ENCODE measurements at regions not wholly inside any gene's neighbourhood (a gene's known extent, or its start where the extent isn't known, plus 50 kb on each side); places are given as distances from the start of the nearest gene placed in this dataset.

DNA sequence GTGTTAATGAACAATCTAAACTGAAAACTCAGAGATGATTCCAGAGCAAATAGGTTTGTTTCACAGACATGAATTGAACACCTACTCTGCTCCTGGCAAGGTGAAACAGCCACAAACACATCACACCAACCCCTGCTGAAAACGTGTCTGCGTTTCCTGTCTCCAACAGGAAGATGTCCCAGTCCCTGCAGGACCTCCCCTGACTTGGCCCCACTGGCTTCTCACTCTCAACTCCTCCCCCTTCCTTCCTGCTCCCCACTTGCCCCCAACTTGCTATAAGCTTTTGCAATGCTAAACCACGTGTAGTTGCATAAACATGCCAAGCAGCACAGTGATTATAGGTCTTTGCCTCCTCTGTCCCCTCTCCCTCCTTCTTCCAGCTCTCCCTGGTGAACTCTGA lies 567.6 kb downstream of the BCL11B start:
- TF ChIP-seq, protein P1, sequence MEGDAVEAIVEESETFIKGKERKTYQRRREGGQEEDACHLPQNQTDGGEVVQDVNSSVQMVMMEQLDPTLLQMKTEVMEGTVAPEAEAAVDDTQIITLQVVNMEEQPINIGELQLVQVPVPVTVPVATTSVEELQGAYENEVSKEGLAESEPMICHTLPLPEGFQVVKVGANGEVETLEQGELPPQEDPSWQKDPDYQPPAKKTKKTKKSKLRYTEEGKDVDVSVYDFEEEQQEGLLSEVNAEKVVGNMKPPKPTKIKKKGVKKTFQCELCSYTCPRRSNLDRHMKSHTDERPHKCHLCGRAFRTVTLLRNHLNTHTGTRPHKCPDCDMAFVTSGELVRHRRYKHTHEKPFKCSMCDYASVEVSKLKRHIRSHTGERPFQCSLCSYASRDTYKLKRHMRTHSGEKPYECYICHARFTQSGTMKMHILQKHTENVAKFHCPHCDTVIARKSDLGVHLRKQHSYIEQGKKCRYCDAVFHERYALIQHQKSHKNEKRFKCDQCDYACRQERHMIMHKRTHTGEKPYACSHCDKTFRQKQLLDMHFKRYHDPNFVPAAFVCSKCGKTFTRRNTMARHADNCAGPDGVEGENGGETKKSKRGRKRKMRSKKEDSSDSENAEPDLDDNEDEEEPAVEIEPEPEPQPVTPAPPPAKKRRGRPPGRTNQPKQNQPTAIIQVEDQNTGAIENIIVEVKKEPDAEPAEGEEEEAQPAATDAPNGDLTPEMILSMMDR (IDR thresholded peaks at IDR 0.05): no peak
- TF ChIP-seq POLR2A (IDR thresholded peaks at IDR 0.05; ENCODE audit: low read depth): no peak
- TF ChIP-seq EP300 (IDR thresholded peaks at IDR 0.05): no peak
- TF ChIP-seq POLR2AphosphoS5 (IDR thresholded peaks at IDR 0.05): no peak
